ENCODE measurements at regions not wholly inside any gene's neighbourhood (a gene's known extent, or its start where the extent isn't known, plus 50 kb on each side); places are given as distances from the start of the nearest gene placed in this dataset.

DNA sequence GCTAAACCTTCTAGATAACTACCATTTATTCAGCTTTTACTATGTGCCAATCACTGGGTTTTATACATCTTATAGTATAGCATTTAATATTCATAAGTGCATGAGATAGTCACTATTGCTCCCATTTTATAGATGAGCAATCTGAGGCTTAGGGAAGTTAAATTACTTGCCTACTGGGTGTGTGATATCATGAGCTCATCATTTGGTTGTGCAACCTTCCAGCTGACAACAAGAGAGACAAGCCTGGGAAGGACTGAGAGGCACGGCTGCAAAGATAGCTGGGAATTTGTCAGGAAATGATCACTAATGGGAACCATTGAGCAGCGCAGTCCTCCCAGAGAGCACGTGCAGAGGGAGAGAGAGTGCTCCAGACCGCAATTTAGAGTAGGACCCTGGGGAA is 481.6 kb upstream of the KIF2A start:
- no peak overlapping the region for H3K4me2 ChIP-seq
- no peaks in the 10 kb centered on the region for H3K9me3 ChIP-seq (ENCODE audit: insufficient read depth, low read depth)
- H3K36me3 ChIP-seq (ENCODE audit: low read depth): no peaks in the 10 kb centered on the region
- H4K20me1 ChIP-seq (ENCODE audit: insufficient read depth): no peaks in the 10 kb centered on the region
- H3F3A ChIP-seq (ENCODE audit: insufficient read depth, low read depth): no peaks in the 10 kb centered on the region
- ChIA-PET CTCF (no interaction called here), POLR2A (ENCODE audit: unreplicated experiment) (no interaction called here)
- no TSS peak for BruUV-seq (replicated peaks)
- intact Hi-C loops (cut with micrococcal nuclease; ENCODE audit: unreplicated experiment): no loop called here
- no peaks in the 10 kb centered on the region for H3K4me1 ChIP-seq (replicated peaks; ENCODE audit: insufficient read depth)
- no peak overlapping the region for H3K27ac ChIP-seq
- H3K27me3 ChIP-seq (ENCODE audit: insufficient read depth, low read depth): peaks cover 32% of the 10 kb centered on the region
- TF ChIP-seq EZH2 (IDR thresholded peaks at IDR 0.05; ENCODE audit: low read depth): no peak
- TF ChIP-seq, protein P1, sequence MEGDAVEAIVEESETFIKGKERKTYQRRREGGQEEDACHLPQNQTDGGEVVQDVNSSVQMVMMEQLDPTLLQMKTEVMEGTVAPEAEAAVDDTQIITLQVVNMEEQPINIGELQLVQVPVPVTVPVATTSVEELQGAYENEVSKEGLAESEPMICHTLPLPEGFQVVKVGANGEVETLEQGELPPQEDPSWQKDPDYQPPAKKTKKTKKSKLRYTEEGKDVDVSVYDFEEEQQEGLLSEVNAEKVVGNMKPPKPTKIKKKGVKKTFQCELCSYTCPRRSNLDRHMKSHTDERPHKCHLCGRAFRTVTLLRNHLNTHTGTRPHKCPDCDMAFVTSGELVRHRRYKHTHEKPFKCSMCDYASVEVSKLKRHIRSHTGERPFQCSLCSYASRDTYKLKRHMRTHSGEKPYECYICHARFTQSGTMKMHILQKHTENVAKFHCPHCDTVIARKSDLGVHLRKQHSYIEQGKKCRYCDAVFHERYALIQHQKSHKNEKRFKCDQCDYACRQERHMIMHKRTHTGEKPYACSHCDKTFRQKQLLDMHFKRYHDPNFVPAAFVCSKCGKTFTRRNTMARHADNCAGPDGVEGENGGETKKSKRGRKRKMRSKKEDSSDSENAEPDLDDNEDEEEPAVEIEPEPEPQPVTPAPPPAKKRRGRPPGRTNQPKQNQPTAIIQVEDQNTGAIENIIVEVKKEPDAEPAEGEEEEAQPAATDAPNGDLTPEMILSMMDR (conservative IDR thresholded peaks at IDR 0.05): no peak
- H3K4me3 ChIP-seq: no peak overlapping the region
- no peak for DNase-seq
- H2AFZ ChIP-seq: no peak overlapping the region
- no peaks in the 10 kb centered on the region for H3K9me2 ChIP-seq (ENCODE audit: insufficient read depth)
- no peaks in the 10 kb centered on the region for H3K79me2 ChIP-seq (ENCODE audit: low read depth)

DNA sequence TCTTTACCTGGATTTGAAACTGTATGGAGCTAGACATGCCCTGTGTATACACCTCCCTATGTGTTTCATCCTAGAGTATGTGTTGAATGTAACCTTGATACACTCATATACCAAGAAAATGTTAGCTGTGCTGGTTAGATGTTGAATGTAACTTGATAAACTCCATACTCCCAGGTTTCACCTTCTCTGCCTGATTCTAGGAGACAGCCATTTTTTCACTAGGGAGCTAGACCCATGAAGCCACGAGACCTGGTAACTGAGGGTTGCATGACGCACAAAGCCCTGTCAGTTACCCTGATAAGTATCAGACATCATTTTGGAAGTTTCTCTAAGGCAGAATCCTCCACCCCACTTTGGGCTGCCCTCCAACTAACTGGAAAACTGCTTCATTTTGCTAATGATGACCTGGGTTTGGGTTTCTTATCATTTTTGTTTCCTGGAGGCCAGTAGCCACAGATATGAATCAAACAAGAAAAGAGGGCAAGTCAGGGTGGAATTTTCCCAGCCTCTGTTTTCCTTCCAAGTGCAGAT is 478.5 kb upstream of the KIF2A start:
- Histone ChIP-seq H2AFZ (no peak overlapping the region), H3K79me2 (ENCODE audit: low read depth) (no peaks in the 10 kb centered on the region), H4K20me1 (ENCODE audit: insufficient read depth) (no peaks in the 10 kb centered on the region), H3K4me2 (no peak overlapping the region), H3K27ac (no peak overlapping the region), H3K4me3 (no peak overlapping the region), H3K4me1 (replicated peaks; ENCODE audit: insufficient read depth) (no peaks in the 10 kb centered on the region), H3K9me3 (ENCODE audit: insufficient read depth, low read depth) (no peaks in the 10 kb centered on the region), H3K36me3 (ENCODE audit: low read depth) (no peaks in the 10 kb centered on the region), H3K27me3 (ENCODE audit: insufficient read depth, low read depth) (peaks cover 25% of the 10 kb centered on the region), H3K9me2 (ENCODE audit: insufficient read depth) (no peaks in the 10 kb centered on the region), H3F3A (ENCODE audit: insufficient read depth, low read depth) (no peaks in the 10 kb centered on the region)
- ChIA-PET POLR2A (ENCODE audit: unreplicated experiment) (no interaction called here), CTCF (no interaction called here)
- BruUV-seq (replicated peaks): no TSS peak
- TF ChIP-seq, protein P1 (conservative IDR thresholded peaks at IDR 0.05): no peak
- TF ChIP-seq EZH2 (IDR thresholded peaks at IDR 0.05; ENCODE audit: low read depth): no peak
- no peak for DNase-seq
- intact Hi-C loops (cut with micrococcal nuclease; ENCODE audit: unreplicated experiment): no loop called here

- Histone ChIP-seq H2AFZ (no peak overlapping the region), H3K4me1 (replicated peaks; ENCODE audit: insufficient read depth) (no peaks in the 10 kb centered on the region), H4K20me1 (ENCODE audit: insufficient read depth) (no peaks in the 10 kb centered on the region), H3K36me3 (ENCODE audit: low read depth) (no peaks in the 10 kb centered on the region), H3K27ac (no peak overlapping the region), H3K9me3 (ENCODE audit: insufficient read depth, low read depth) (no peaks in the 10 kb centered on the region), H3K4me3 (no peak overlapping the region), H3K27me3 (ENCODE audit: insufficient read depth, low read depth) (peaks cover 18% of the 10 kb centered on the region), H3K79me2 (ENCODE audit: low read depth) (no peaks in the 10 kb centered on the region), H3K4me2 (no peak overlapping the region), H3K9me2 (ENCODE audit: insufficient read depth) (no peaks in the 10 kb centered on the region), H3F3A (ENCODE audit: insufficient read depth, low read depth) (no peaks in the 10 kb centered on the region)
- intact Hi-C loops (cut with micrococcal nuclease; ENCODE audit: unreplicated experiment): no loop called here
- no peak for DNase-seq
- no TSS peak for BruUV-seq (replicated peaks)
- ChIA-PET POLR2A (ENCODE audit: unreplicated experiment) (interaction anchor here (0.9 kb wide), 1 partner anchor 304 kb away, joined by 4 read pairs; no protein-coding TSS in a partner anchor), CTCF (no interaction called here)
- TF ChIP-seq EZH2 (IDR thresholded peaks at IDR 0.05; ENCODE audit: low read depth): no peak
- TF ChIP-seq, protein P1 (conservative IDR thresholded peaks at IDR 0.05): no peak
Measured at GRCh38 chr5:61828856-61829255, 477.1 kb upstream of the KIF2A start.
